Urothelium cell line (cell line): ENCODE measurements at regions not wholly inside any gene's neighbourhood (a gene's known extent, or its start where the extent isn't known, plus 50 kb on each side); places are given as distances from the start of the nearest gene placed in this dataset.
A peak's percentile ranks its signal among the peaks of the same experiment; 100 is the strongest.
"Not testable (repeated sequence)": the region's sequence is repeated elsewhere in the genome, so short reads cannot be mapped to it uniquely, and the experiment has no call there.

Experiments used
- DNase-seq: peaks from one replicate; pipeline ENCODE4 v3.0.0; 2011; ENCODE audit warnings: low spot score, mixed read lengths
- FAIRE-seq: peaks from 2 replicates; lab custom pipeline; 2011; peaks lifted over from hg19 to GRCh38; lab: Jason Lieb, UNC

DNA sequence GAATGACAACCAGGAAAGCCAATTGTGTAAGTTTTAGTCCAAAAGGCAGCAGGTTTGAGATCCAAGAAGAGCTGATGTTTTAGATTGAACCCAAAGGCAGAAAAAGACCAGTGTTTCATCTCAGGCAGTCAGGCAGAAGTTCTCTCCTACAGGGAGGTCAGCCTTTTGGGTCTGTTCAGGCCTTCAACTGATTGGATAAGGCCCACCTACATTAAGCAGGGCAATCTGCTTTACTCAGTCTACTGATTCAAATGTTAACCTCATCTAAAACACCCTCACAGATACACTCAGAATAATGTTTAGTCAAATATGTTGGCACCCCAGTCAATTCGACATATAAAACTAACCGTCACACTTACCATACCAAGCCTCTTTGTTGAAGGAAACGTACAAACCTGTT is 134.2 kb upstream of the NEIL3 start:
- FAIRE-seq (no peak), DNase-seq (no peak)

DNA sequence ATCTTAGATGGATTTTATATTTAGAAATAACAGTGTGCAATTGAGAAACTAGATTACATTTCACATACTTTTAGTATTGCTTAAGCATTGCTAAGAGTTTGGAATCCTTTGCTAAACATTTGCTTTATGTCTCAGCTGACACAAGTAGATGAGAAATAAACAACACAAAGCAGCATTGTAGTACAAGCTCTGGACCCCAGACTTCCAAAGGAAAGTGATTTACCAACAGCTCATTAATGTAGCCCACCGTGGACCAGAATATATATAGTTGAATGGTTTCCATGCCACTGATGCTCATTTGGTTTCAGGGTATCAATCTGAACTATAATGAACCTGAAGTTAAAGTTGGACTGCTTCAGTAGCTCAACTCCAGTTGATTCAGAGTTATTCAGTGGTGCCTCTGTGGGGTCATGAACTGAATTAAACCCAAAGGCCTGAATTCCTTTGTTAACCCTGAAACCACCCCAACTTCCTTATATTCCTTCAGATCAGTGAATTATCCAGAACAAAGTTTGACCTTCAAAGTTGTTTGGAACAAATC is 132.1 kb upstream of the NEIL3 start:
- no peak for FAIRE-seq
- DNase-seq, result no peak

DNA sequence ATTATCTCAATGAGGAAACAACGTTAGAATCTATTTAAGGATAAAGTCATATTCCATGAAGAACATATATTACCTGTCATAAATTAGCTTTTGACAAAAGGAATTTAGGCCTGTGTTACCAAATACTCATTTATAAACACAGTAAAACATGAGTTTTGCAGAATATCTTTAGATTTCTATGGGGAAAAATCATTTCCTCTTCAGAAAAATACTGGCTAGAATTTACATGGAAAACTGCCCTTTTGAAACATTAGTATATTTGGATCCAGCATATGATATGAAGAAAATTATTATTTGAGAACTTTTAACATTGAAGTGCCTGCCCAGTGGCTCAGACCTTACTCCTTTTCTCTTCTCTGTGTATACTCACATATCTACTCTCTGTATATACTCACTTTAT is 131.4 kb upstream of the NEIL3 start:
- FAIRE-seq (no peak), DNase-seq (no peak)

DNA sequence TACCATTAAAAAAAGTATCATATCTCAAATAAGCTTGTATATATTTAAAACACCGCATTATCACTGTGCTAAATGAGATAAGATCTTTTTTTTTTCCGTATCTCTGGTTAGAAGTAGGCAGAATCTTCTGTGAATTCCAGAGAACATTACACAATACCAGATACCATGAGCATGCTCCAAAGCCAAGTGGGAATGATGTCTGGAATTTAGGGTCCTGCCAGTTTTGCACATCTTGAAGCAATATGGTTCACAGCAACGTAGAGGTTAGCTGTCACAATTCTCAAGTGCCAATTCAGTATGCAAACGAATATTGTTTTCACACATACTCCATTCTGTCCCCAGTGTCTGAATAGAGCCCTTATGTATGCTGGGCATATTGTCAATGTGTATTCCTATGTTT is 127.5 kb upstream of the NEIL3 start:
- no peak for FAIRE-seq
- DNase-seq, result no peak

DNA sequence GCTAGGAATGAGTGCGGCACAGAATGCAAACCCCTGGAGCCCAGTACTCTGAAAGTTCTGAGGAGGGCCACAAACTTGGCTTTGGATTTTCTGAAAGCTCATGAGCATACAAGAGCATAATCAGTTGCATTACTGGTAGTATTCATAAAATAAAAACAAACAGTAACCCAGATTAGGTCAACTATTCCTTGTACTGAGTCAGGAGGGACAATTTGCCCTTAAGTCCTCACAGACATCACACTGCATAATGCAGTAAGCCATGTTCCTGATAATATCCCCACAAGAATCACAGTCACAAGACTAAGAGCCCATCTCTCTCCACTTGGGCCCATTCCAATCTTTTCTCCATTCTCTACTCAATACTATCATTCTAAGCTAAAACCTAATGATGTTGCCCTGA is 126.9 kb upstream of the NEIL3 start:
- FAIRE-seq, result no peak
- no peak for DNase-seq

DNA sequence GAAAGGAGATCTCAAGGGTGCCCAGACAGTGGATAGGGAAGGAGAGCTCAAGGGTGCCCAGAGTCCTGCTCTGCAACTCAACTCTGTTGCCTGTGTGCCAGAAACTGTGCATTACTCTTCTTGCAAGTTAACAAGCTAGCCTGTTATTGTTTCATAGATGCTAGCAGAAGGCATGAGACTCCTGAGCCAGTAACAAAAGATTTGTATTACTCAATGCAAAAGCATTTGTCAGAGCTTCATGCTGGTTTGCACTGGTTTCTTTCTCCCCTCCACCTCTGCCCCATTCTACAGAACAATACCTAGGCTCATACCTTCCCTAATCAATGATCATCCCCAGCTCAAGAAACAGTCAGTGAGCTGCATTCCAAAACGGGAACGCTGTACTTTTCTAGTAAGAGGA is 124.5 kb upstream of the NEIL3 start:
- no peak for DNase-seq
- no peak for FAIRE-seq

DNA sequence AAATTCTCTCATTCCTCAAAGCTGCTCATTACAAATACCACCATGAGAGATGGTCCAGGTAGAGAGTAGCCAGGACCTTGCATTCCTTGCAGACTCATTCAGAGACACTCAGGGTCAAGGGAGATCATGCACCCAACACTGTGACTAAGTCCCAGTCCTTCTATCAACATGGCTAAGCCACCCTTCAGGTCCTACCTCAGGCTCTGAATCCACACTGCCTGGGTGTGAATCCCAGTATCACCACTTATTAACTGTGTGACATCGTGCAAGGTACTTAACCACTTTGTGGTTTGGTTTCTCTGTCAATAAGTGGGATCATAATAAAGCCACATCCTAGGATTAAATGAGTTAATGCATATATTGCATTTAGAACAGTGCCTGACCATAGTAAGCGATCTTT is 124.1 kb upstream of the NEIL3 start:
- FAIRE-seq (no peak), DNase-seq (no peak)

DNA sequence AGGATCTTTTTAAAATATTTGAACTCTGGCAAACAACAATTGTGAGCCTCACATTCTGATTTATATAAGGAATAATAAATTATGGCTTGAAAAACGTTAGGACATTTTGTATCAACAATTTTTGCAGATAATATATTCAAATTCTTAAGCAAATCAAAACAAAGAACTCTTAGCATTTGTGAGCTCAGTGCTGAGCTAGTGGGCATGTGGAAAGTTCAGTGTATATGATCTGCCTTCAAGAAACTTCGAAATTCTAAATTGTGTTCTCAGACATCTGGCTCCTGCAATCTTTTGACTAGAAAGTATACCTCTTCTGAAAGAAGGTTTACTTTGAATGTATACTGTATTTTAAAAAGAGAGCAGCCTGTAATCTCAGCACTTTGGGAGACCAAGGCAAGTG is 122.3 kb upstream of the NEIL3 start:
- DNase-seq (no peak), FAIRE-seq (no peak)

DNA sequence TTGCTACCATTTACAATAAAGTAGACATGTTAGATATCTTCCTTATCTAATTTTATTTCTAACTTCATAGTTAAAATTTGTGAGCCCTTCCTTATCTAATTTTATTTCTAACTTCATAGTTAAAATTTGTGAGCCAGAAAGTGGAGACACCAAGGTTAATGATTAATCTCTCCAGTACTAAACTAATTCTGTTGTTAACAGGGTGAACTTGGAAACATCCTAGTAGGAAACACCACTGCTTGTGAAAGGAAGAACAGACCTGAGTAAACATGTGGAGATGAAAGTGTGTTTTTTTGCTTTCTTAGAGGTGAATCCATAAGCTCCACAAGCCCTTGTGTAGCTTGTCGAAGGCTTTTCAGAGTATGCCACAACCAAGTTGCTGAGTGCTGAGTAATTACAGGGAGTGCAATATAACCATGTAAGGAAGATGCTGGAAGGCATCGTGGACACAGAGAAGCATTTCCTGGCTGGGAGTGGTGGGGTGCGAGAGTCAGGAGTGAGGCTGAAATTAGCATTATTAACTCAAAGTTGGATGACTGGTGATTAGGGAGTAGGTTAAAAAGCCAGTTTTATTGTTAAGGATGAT is 118.6 kb upstream of the NEIL3 start:
- no peak for FAIRE-seq
- no peak for DNase-seq

DNA sequence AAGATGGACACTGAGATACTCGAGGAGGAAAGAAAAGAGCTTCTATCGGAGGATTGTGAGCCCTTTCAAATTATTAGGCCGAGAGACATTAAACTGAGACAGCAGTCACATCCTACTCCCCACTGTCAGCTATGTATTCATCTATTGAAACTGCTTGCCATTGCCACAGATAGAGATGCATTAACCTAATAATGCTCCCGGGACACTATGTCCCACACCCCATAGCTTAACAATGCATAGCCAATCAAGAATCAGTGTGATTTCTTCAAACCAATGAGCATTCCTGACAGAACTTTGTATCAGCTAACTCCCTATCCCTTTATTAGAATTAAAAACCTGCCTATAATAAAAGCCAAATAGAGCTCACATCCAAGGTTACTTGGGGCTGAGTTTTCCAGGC is 118.1 kb upstream of the NEIL3 start:
- FAIRE-seq (no peak), DNase-seq (no peak)

DNA sequence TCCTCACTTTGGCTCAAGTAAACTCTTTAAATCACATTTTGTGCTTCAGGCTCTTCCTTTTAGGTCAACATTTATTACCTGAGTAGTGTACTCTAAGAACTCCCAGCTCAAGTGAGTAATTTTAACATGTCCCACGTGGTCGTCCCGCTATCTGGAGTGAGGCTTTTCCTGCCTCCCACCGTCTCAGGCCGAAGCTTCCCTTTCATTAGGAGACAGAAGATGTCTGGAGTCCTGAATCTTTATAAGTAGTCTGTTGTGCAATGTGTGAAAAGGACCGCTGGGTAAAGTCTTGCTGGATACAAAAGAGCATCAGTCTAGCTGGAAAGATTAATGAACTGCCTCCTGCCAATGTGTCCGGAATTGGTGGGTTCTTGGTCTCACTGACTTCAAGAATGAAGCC is 117.7 kb upstream of the NEIL3 start:
- FAIRE-seq (no peak), DNase-seq (no peak)

DNA sequence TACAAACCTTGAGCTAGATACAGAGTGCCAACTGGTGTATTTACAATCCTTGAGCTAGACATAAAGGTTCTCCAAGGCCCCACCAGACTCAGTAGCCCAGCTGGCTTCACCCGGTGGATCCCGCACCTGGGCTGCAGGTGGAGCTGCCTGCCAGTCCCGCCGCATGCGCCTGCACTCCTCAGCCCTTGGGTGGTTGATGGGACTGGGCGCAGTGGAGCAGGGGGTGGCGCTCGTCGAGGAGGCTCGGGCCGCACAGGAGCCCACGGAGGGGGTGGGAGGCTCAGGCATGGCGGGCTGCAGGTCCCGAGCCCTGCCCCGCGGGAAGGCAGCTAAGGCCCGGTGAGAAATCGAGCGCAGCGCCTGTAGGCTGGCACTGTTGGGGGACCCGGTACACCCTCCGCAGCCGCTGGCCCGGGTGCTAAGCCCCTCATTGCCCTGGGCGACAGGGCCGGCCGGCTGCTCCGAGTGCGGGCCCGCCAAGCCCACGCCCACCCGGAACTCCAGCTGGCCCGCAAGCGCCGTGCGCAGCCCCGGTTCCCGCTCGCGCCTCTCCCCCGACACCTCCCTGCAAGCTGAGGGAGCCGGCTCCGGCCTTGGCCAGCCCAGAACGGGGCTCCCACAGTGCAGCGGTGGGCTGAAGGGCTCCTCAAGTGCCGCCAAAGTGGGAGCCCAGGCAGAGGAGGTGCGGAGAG is 116.5 kb upstream of the NEIL3 start:
- DNase-seq, FAIRE-seq: not testable (repeated sequence)

DNA sequence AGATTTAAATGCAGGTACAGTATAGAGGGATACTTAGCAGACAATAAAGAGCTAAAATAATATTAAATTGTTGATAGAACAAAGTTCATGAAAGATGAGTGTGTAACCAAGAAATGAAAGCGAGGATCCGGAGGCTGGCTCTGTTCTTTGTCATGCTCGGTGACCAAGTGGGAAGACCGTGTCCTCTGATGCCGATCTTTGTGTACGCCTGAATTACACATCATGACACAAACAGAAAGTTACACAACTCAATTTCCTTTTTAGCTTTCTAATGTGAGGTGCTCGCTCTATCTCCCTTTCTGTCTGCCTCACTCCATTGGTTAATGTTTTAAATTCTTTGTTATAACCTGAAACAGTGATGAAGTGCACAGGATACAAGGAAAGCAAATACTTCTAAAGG is 114.8 kb upstream of the NEIL3 start:
- DNase-seq (no peak), FAIRE-seq (no peak)

DNA sequence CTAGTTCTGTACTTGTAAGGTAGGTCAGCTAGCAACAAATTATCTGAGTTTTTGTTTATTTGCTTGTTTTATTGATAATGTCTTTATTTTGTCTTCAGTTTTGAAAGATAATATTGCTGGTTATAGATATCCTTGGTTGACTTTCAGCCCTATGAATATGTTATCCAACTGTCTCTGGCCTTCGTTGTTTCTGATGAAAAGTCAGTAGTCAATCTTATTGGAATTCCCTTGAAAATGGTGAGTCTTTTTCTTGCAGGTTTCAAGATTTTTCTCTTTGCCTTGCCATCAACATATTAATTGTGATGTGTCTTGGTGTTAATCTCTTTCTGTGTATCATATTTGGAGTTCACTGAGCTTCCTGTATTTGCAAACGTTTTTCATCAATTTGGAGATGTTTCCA is 113.1 kb upstream of the NEIL3 start:
- FAIRE-seq, result no peak
- DNase-seq, result no peak

DNA sequence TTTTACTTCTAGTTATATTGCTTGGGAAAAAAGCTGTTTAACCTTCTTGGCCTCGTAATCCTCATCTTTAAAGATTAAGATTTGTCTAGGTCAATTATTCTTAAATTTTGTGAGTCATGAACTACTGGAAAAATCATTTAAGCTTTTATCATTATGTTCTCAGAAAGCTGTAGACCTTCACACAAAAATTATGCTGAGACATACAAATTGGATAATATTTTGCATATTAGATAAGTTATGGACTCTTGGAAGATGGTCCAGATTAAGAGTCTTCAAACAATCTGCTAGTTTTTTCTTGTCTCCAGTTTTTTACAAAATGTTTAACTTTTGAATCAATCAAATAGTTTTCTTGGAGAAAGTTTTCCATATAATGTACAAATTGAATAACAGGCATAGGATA is 108.1 kb upstream of the NEIL3 start:
- DNase-seq, result no peak
- no peak for FAIRE-seq

DNA sequence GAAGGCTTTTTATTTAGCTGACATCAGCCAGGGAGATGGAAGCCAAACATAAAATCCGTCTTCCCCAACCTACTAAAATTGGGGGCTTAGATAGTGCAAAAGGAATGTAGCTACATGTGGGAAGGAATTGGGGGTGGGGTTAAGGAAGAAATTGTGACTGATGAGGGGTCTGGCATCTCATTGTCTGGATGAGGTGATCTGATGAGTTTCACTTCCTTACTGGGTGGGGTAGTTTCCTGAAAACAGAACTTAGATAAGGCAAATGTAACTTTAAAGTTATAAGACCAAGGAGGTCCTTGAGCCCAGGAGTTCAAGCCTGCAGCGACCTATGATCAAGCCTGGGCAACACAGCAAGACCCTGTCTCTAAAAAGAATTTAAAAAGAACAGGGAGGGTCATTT is 105.5 kb upstream of the NEIL3 start:
- DNase-seq, result no peak

DNA sequence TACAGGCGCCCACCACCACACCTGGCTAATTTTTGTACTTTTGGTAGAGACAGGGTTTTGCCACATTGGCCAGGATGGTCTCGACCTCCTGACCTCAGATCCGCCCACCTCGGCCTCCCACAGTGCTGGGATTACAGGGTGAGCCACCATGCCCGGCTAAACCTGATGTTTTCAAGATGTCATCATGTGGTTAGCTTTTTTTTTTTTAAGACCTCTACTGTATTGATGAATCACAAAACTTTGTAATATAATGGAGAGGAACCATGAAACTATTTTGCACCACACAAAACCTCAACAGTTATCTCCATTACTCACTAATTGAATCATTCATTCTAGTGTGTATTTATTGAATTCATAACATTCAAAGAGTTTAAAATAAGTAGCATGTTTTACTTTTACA is 94.7 kb upstream of the NEIL3 start:
- no peak for DNase-seq

More for the DNA sequence above, 105.5 kb upstream of the NEIL3 start:
- no peak for FAIRE-seq

DNA sequence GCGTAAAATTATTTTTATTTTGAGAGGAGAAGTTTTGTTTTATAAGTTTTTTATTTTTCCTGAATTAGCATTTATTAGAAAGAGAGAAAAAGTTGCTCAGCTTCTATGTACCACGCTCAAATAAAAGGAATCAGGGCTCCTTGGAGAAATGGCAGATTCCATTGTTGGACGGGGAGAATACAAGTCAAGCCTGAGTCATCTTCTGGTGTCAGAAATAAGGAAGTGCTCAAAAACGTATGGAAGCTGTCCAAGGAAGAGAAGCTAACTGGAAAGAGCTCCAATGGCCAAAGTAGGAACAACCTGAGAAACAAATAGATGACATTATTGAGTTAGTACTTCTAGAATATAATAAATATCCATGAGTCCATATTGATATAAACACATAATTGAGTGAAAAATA is 89.3 kb upstream of the NEIL3 start:
- DNase-seq (no peak), FAIRE-seq (no peak)

More for the DNA sequence above, 94.7 kb upstream of the NEIL3 start:
- FAIRE-seq, result no peak

DNA sequence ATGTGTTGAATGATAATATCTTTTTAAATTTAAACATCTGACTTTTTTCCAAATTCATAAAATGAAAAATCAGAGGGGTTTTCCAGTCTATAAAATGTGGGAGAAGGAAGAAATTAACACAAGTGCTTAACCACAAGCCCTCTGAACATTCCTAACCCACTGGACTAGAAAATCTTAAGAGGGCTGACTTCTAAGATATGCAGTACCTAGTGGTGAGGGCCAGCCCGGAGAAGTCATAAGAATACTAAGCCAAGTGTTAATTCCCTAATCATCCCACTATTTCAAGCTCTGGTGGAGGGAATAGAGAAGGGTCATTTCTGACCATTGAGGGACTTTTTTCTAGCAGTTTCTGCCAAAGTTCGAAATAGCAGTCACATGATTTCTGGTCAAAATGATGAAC is 86.9 kb upstream of the NEIL3 start:
- DNase-seq, result no peak
- no peak for FAIRE-seq

DNA sequence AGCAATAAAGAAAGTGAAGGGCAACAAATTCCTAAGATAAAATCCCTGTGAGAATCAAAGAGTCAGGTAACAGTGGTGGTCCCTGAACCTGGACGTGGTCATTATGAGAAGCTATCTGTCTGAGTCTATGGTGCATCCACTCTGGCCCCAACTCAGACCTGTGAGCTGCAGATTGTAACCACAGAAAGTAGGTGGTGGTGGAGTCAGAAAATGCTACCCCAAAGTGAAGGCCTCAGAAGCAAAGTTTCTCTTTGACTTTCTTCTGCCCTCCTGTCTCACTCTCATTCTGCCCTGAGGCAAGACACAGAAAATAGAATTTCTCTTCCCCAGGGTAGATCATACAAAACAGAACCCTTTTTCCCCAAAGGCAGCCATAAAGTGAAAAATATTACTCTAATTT is 84.1 kb upstream of the NEIL3 start:
- no peak for DNase-seq

DNA sequence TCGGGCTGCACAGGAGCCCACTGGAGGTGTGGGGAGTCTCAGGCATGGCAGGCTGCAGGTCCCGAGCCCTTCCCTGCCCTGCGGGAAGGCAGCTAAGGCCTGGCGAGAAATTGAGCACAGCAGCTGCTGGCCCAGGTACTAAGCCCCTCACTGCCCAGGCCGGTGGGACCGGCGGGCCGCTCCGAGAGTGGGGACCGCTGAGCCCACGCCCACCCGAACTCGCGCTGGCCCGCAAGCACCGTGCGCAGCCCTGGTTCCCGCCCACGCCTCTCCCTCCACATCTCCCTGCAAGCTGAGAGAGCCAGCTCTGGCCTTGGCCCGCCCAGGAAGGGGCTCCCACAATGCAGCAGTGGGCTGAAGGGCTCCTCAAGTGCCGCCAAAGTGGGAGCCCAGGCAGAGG is 82.0 kb upstream of the NEIL3 start:
- DNase-seq (no peak), FAIRE-seq (no peak)

More for the DNA sequence above, 84.1 kb upstream of the NEIL3 start:
- no peak for FAIRE-seq

DNA sequence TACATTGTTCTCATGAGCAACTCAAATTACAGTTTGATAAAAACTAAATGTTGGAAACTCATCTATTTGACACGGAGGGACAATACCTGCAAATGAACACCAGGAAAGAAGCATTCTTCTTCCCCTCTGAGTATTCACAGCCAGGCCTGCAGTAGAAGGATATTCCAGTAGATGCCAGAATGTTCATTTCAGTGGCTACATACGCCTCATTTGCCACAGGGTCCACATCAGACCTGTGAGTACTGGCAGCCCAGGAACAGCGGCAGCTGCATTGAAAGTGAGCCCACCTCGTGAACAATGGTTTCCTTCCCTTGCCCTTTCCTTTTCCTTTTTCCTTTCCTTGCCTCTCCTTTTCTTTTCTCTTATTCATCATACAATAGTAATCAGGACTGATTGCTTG is 81.1 kb upstream of the NEIL3 start:
- DNase-seq, result peak; percentile 5
- no peak for FAIRE-seq

DNA sequence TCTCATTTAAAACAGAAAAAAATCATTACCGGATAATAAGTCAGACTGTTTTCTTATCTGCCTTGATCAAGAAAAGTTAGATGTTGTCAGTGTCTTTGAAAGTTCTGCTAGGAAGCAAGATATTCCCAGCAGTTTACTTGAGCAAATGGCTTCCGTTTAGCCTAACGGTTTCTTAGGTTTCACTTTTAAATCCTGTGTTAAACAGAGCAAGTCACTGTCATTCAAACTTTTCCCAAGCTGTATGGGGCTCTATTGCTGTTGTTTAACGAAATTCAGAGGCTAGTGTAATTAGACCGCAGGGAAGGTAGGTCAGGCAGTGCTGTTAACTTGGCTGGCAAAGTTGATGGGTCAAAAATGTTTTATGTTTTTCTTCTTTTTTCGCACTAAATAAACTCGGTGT is 80.3 kb upstream of the NEIL3 start:
- FAIRE-seq (no peak), DNase-seq (peak; percentile 9)
